ENCODE measurements at regions not wholly inside any gene's neighbourhood (a gene's known extent, or its start where the extent isn't known, plus 50 kb on each side); places are given as distances from the start of the nearest gene placed in this dataset.

GRCh38 chr11:113526521-113526920 is 51.3 kb upstream of the DRD2 start:
- DNase-seq (ENCODE audit: low read depth, low spot score) = no peak
